ENCODE measurements at regions not wholly inside any gene's neighbourhood (a gene's known extent, or its start where the extent isn't known, plus 50 kb on each side); places are given as distances from the start of the nearest gene placed in this dataset.

DNA sequence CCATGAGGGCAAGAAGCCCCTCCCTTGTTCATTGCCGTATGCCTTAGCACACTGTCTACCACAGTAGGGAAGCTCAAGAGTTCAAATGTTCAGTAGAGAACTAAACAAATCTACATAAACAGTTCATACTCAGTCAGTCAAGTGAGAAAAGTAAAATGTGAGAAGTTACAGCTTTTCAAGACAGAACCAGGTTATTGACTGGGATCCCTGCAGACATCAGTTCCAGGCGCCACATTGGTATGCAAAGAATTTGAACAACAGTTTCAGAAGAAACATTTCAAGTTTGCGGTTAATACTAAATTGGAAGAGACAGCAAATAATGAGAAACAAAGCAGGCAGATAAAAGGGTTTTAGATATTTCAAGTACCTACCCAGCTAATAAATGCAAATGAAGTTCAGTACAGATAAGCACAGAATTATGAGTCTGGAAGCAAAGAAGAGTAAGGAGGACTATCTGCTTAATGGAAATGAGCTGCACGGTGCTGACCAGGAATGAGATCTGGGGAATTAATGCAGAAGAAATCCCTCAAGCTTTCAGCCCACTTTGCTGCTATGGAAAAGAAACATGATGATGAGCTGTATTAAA lies 246.2 kb downstream of the HACE1 start:
- no peak for TF ChIP-seq CTCF (IDR thresholded peaks at IDR 0.05)
- no peak for TF ChIP-seq POLR2A (IDR thresholded peaks at IDR 0.05; ENCODE audit: low read depth)

Measured in esophagus muscularis mucosa (tissue), 3 donors.